ENCODE measurements at regions not wholly inside any gene's neighbourhood (a gene's known extent, or its start where the extent isn't known, plus 50 kb on each side); places are given as distances from the start of the nearest gene placed in this dataset.

DNA sequence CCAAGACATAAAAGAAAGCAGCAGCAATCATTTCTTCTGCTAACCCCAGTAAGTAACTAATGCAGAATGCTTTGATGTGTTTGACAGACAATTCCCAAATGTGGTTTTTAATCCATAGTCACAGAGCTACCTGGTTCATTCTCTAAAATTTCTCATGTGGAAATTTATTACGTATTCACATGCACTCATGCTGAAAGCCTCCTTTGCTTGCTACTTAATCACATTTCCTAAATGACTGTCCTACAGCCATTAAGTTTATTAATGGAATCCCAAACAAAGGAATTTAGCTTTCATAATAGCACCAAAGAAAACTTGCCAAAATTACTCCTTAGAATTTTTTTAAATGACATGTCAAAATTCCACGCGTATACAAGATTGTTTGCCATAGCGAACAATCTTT, 68.6 kb upstream of the MCHR2 start:
- TF ChIP-seq, protein P1, sequence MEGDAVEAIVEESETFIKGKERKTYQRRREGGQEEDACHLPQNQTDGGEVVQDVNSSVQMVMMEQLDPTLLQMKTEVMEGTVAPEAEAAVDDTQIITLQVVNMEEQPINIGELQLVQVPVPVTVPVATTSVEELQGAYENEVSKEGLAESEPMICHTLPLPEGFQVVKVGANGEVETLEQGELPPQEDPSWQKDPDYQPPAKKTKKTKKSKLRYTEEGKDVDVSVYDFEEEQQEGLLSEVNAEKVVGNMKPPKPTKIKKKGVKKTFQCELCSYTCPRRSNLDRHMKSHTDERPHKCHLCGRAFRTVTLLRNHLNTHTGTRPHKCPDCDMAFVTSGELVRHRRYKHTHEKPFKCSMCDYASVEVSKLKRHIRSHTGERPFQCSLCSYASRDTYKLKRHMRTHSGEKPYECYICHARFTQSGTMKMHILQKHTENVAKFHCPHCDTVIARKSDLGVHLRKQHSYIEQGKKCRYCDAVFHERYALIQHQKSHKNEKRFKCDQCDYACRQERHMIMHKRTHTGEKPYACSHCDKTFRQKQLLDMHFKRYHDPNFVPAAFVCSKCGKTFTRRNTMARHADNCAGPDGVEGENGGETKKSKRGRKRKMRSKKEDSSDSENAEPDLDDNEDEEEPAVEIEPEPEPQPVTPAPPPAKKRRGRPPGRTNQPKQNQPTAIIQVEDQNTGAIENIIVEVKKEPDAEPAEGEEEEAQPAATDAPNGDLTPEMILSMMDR (IDR thresholded peaks at IDR 0.05): no peak
- TF ChIP-seq POLR2A (IDR thresholded peaks at IDR 0.05; ENCODE audit: low read depth) (no peak), POLR2AphosphoS5 (IDR thresholded peaks at IDR 0.05) (no peak)

Measured in esophagus muscularis mucosa (tissue), 3 donors.